H1 (cell line): ENCODE measurements at regions not wholly inside any gene's neighbourhood (a gene's known extent, or its start where the extent isn't known, plus 50 kb on each side); places are given as distances from the start of the nearest gene placed in this dataset.

ENCODE experiments used
- BCL11A ChIP-seq, 2 experiments: IDR thresholded peaks; one replicate each; pipeline ENCODE4 v1.6.1; 2011; ENCODE audit warnings: low read depth in 2 of 2, low read length in 2 of 2, mild to moderate bottlenecking in 2 of 2
- EZH2 ChIP-seq: fragments of 200-600 bp; sonication (generic); IDR thresholded peaks from 2 replicates; pipeline ENCODE4 v1.7.1; 2012; ENCODE audit warnings: low read depth, mild to moderate bottlenecking, moderate library complexity, low read length, inconsistent platforms; ENCODE audit not compliant: severe bottlenecking
- JUN ChIP-seq: IDR thresholded peaks from 2 replicates; pipeline ENCODE4 v1.6.1; 2011; ENCODE audit warnings: low read depth, mild to moderate bottlenecking, improper control_type of control experiment, low read length
- JUND ChIP-seq: IDR thresholded peaks from 2 replicates; pipeline ENCODE4 v1.6.1; 2011; ENCODE audit warnings: mild to moderate bottlenecking, improper control_type of control experiment, low read length
- NRF1 ChIP-seq: IDR thresholded peaks from 2 replicates; pipeline ENCODE4 v1.6.1; 2011; ENCODE audit warnings: mild to moderate bottlenecking, low read depth, low read length, improper control_type of control experiment
- RNF2 ChIP-seq: fragments of 200-900, 300-1000 bp; sonication (generic); IDR thresholded peaks from 2 replicates; pipeline ENCODE4 v1.7.1; 2016; ENCODE audit warnings: borderline replicate concordance, low read depth, mild to moderate bottlenecking, antibody characterized with exemption, low read length; ENCODE audit not compliant: poor library complexity, severe bottlenecking; ENCODE audit errors: missing control alignments
- TBP ChIP-seq: IDR thresholded peaks from 2 replicates; pipeline ENCODE4 v1.6.1; 2011; ENCODE audit warnings: low read depth, low read length, improper control_type of control experiment
- TF ChIP-seq, protein P1 (sequence below), 3 experiments: IDR thresholded peaks; 1 replicate in 2 of 3; 2 replicates in 1 of 3; pipeline versions ENCODE4 v1.5.1 to v1.6.1; 2011; ENCODE audit warnings: low read length in 3 of 3, mild to moderate bottlenecking in 3 of 3, inconsistent platforms in 2 of 3, low read depth in 1 of 3, moderate library complexity in 1 of 3; ENCODE audit not compliant: insufficient read depth in 1 of 3; ENCODE audit errors: control extremely low read depth in 1 of 3
- TF ChIP-seq, protein P2 (sequence below): IDR thresholded peaks from 2 replicates; pipeline ENCODE4 v1.6.1; 2012; ENCODE audit warnings: inconsistent platforms

DNA sequence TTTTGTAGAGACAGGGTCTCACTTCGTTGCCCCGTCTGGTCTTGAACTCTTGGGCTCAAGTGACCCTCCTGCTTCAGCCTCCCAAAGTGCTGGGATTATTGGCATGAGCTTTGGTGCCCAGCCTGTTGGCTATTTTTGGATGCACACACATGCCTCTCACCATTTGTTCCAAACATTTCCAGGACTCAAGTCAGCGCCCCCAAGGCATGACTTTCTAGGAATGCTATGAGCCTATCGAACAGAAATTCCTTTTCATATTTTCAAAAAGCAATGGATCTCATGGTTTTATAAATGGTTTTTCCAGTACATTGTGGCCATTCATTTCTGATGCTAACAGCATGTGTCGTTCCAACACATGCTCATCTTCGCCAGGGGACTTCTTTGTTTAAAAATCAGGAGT lies 119.3 kb upstream of the NAA20 start:
- TF ChIP-seq, protein P1, sequence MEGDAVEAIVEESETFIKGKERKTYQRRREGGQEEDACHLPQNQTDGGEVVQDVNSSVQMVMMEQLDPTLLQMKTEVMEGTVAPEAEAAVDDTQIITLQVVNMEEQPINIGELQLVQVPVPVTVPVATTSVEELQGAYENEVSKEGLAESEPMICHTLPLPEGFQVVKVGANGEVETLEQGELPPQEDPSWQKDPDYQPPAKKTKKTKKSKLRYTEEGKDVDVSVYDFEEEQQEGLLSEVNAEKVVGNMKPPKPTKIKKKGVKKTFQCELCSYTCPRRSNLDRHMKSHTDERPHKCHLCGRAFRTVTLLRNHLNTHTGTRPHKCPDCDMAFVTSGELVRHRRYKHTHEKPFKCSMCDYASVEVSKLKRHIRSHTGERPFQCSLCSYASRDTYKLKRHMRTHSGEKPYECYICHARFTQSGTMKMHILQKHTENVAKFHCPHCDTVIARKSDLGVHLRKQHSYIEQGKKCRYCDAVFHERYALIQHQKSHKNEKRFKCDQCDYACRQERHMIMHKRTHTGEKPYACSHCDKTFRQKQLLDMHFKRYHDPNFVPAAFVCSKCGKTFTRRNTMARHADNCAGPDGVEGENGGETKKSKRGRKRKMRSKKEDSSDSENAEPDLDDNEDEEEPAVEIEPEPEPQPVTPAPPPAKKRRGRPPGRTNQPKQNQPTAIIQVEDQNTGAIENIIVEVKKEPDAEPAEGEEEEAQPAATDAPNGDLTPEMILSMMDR (IDR thresholded peaks at IDR 0.05; ENCODE audit: control extremely low read depth in 1 of 3, insufficient read depth in 1 of 3, low read depth in 1 of 3, low read length in 3 of 3) = no peak
- TF ChIP-seq BCL11A (IDR thresholded peaks at IDR 0.05; ENCODE audit: low read depth in 2 of 2, low read length in 2 of 2) (no peak), RNF2 (no peak), JUN (no peak), TBP (no peak), EZH2 (no peak), NRF1 (no peak), JUND (no peak)
- TF ChIP-seq, protein P2, sequence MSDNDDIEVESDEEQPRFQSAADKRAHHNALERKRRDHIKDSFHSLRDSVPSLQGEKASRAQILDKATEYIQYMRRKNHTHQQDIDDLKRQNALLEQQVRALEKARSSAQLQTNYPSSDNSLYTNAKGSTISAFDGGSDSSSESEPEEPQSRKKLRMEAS = no peak
